ENCODE measurements at regions not wholly inside any gene's neighbourhood (a gene's known extent, or its start where the extent isn't known, plus 50 kb on each side); places are given as distances from the start of the nearest gene placed in this dataset.

GRCh38 chr15:24832282-24832681, 122.5 kb upstream of the SNRPN start:
- no peak for TF ChIP-seq POLR2AphosphoS5 (IDR thresholded peaks at IDR 0.05; ENCODE audit: low read depth, low read length)
- no peak for TF ChIP-seq CTCF (IDR thresholded peaks at IDR 0.05 in 2 of 3, conservative IDR thresholded peaks at IDR 0.05 in 1 of 3; ENCODE audit: borderline replicate concordance in 1 of 3, insufficient read depth in 1 of 3, low read depth in 2 of 3, low read length in 2 of 3)
- TF ChIP-seq SRF (IDR thresholded peaks at IDR 0.05; ENCODE audit: low read depth), result no peak
- no peak for TF ChIP-seq MAX (IDR thresholded peaks at IDR 0.05)
- no peak for TF ChIP-seq SIN3A (IDR thresholded peaks at IDR 0.05; ENCODE audit: low read depth)
- TF ChIP-seq JUND (IDR thresholded peaks at IDR 0.05), result no peak
- no peak for TF ChIP-seq EZH2 (IDR thresholded peaks at IDR 0.05)
- TF ChIP-seq FOSL1 (IDR thresholded peaks at IDR 0.05; ENCODE audit: low read depth), result no peak
- TF ChIP-seq, protein P1, sequence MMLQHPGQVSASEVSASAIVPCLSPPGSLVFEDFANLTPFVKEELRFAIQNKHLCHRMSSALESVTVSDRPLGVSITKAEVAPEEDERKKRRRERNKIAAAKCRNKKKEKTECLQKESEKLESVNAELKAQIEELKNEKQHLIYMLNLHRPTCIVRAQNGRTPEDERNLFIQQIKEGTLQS (IDR thresholded peaks at IDR 0.05), result no peak
- TF ChIP-seq RAD21 (IDR thresholded peaks at IDR 0.05; ENCODE audit: low read depth), result no peak
- TF ChIP-seq POLR2A (IDR thresholded peaks at IDR 0.05; ENCODE audit: borderline replicate concordance, extremely low read depth, insufficient read depth, insufficient read length), result no peak
